Hepatocyte (in vitro differentiated cells): ENCODE measurements at regions not wholly inside any gene's neighbourhood (a gene's known extent, or its start where the extent isn't known, plus 50 kb on each side); places are given as distances from the start of the nearest gene placed in this dataset.

Experiments
- CTCF ChIP-seq: fragments of 200-600 bp; sonication (generic); IDR thresholded peaks from 2 replicates; pipeline ENCODE4 v1.5.1; 2016; ENCODE audit warnings: antibody characterized with exemption, mild to moderate bottlenecking; ENCODE audit not compliant: poor library complexity
- EZH2 ChIP-seq: fragments of 200-600 bp; sonication (generic); IDR thresholded peaks from 2 replicates; pipeline ENCODE4 v1.6.1; 2016; ENCODE audit warnings: antibody characterized with exemption, mild to moderate bottlenecking, borderline replicate concordance
- EZH2phosphoT487 ChIP-seq: fragments of 200-600 bp; sonication (generic); IDR thresholded peaks from one replicate; pipeline ENCODE4 v1.6.1; 2018; ENCODE audit warnings: antibody characterized with exemption, mild to moderate bottlenecking, low read depth, moderate library complexity; ENCODE audit not compliant: unreplicated experiment, severe bottlenecking

GRCh38 chr5:152511120-152511519, 106.0 kb upstream of the NMUR2 start:
- TF ChIP-seq EZH2: no peak
- TF ChIP-seq CTCF: no peak
- TF ChIP-seq EZH2phosphoT487: no peak
